Ishikawa (cell line): ENCODE measurements at regions not wholly inside any gene's neighbourhood (a gene's known extent, or its start where the extent isn't known, plus 50 kb on each side); places are given as distances from the start of the nearest gene placed in this dataset.

Experiments used
- CEBPB ChIP-seq: IDR thresholded peaks from 2 replicates; pipeline ENCODE4 v1.6.1; 2012
- CREB1 ChIP-seq: IDR thresholded peaks from 2 replicates; pipeline ENCODE4 v1.6.1; 2012; ENCODE audit warnings: low read depth
- EGR1 ChIP-seq: IDR thresholded peaks from 2 replicates; pipeline ENCODE4 v1.6.1; 2012
- EP300 ChIP-seq: IDR thresholded peaks from 2 replicates; pipeline ENCODE4 v1.6.1; 2012; ENCODE audit warnings: borderline replicate concordance
- FOXM1 ChIP-seq: IDR thresholded peaks from 2 replicates; pipeline ENCODE4 v1.6.1; 2012; ENCODE audit warnings: low read depth, borderline replicate concordance
- MAX ChIP-seq: IDR thresholded peaks from 2 replicates; pipeline ENCODE4 v1.6.1; 2012
- NFIC ChIP-seq: IDR thresholded peaks from 2 replicates; pipeline ENCODE4 v1.6.1; 2012
- RAD21 ChIP-seq: IDR thresholded peaks from 2 replicates; pipeline ENCODE4 v1.6.1; 2012; ENCODE audit warnings: low read depth
- REST ChIP-seq: IDR thresholded peaks from 2 replicates; pipeline ENCODE4 v1.6.1; 2012; ENCODE audit warnings: low read depth, mild to moderate bottlenecking
- TAF1 ChIP-seq: IDR thresholded peaks from 2 replicates; pipeline ENCODE4 v1.6.1; 2012; ENCODE audit warnings: low read depth, mild to moderate bottlenecking
- TCF12 ChIP-seq: IDR thresholded peaks from 2 replicates; pipeline ENCODE4 v1.6.1; 2012; ENCODE audit warnings: low read depth
- TEAD4 ChIP-seq: IDR thresholded peaks from 2 replicates; pipeline ENCODE4 v1.6.1; 2012
- USF1 ChIP-seq: IDR thresholded peaks from 2 replicates; pipeline ENCODE4 v1.6.1; 2012
- YY1 ChIP-seq: IDR thresholded peaks from 2 replicates; pipeline ENCODE4 v1.6.1; 2012; ENCODE audit warnings: low read depth
- ZBTB7A ChIP-seq: IDR thresholded peaks from 2 replicates; pipeline ENCODE4 v1.6.1; 2012; ENCODE audit warnings: low read depth

DNA sequence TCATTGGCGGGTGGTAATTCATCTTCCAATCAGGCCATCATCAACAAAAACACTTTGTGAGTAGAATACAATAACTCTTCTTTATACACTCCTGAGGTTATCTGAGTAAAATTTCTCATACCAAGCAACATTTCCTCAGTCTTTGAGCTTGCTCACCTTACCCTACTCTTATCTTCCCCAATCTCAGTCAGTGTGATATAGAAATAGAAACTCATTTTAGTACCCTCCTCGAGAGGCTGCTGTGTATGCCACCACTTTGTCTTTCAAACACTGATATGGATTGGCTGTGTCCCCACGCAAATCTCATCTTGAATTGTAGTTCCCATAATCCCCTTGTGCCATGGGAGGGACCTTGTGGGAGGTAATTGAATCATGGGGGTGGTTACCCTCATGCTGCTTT is 209.7 kb downstream of the RBM26 start:
- no peak for TF ChIP-seq CREB1
- TF ChIP-seq MAX = no peak
- no peak for TF ChIP-seq EP300
- no peak for TF ChIP-seq CEBPB
- no peak for TF ChIP-seq REST
- no peak for TF ChIP-seq EGR1
- no peak for TF ChIP-seq NFIC
- TF ChIP-seq TEAD4 = no peak
- TF ChIP-seq TAF1 = no peak
- no peak for TF ChIP-seq USF1
- TF ChIP-seq RAD21 = no peak
- TF ChIP-seq FOXM1 = no peak
- TF ChIP-seq ZBTB7A = no peak
- TF ChIP-seq TCF12 = no peak
- no peak for TF ChIP-seq YY1

DNA sequence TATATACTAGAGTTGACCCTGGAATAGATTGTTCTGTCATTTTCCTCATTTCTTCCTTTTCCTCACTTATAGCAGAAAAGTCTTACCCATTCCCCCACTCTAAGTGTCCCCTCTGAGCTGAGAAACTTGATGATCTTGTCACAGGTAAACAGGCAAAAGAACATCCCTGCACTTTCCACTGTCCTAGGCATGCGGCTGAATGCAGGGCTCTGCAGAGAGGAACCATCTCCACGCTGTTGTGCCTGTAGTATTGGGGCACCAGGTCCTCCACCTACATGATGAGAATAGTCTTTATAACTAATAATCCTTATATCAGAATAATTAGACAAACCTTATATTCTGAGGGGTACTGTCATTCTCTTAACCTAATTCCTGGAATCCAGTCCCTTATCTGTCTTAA is 211.3 kb downstream of the RBM26 start:
- TF ChIP-seq RAD21 = no peak
- TF ChIP-seq TEAD4 = no peak
- TF ChIP-seq FOXM1 = no peak
- no peak for TF ChIP-seq YY1
- no peak for TF ChIP-seq MAX
- no peak for TF ChIP-seq EP300
- no peak for TF ChIP-seq TAF1

- TF ChIP-seq CREB1 (no peak), TEAD4 (no peak), EGR1 (no peak), MAX (no peak)
These were observed 211.8 kb downstream of the RBM26 start for GRCh38 chr13:79194272-79194671.

DNA sequence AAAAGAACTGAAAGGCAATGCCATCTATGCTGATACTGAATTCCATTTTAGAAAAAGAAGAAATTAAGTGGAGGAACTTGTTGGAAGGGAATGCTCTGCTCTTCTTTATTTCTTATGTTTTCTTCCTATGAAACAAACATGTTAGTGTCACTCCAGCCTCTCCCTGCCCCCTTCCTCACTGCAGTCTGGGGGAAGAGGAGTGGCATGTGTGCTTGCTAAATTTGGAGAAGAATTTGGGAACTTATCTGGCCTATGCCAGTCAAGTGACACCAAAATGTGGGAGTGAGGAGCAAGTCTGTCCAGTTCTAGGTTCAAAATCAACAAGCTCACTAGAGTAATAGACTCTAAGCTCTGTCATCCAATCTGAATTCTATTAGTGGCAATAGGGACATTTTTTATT is 214.6 kb downstream of the RBM26 start:
- no peak for TF ChIP-seq EGR1
- TF ChIP-seq ZBTB7A = no peak
- TF ChIP-seq MAX = no peak
- no peak for TF ChIP-seq NFIC
- TF ChIP-seq TEAD4 = no peak
- TF ChIP-seq YY1 = no peak
- TF ChIP-seq TCF12 = no peak
- TF ChIP-seq FOXM1 = no peak
- TF ChIP-seq CREB1 = no peak
- no peak for TF ChIP-seq USF1
- TF ChIP-seq TAF1 = no peak

DNA sequence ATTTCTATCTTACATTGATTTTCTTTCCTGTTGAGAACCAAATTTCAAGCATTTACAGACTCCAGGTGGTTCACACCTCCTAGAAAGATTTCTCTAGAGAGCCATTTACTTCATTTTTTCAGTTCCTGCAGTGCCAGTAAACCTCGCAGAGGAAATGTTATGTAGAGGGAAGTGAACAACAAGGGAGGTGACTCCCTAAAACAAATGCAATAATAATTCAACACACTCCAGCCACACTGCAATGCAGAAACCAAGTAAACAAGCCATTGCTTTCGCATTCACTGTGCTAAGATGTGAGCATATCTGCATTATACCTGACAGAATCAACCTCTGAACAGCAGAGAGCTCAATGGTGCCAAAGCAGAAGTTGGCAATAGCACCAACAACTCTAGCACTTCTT is 215.1 kb downstream of the RBM26 start:
- no peak for TF ChIP-seq FOXM1
- no peak for TF ChIP-seq RAD21
- no peak for TF ChIP-seq TAF1
- no peak for TF ChIP-seq CREB1
- no peak for TF ChIP-seq NFIC
- TF ChIP-seq CEBPB = no peak
- TF ChIP-seq EP300 = no peak
- TF ChIP-seq TCF12 = no peak
- no peak for TF ChIP-seq USF1

DNA sequence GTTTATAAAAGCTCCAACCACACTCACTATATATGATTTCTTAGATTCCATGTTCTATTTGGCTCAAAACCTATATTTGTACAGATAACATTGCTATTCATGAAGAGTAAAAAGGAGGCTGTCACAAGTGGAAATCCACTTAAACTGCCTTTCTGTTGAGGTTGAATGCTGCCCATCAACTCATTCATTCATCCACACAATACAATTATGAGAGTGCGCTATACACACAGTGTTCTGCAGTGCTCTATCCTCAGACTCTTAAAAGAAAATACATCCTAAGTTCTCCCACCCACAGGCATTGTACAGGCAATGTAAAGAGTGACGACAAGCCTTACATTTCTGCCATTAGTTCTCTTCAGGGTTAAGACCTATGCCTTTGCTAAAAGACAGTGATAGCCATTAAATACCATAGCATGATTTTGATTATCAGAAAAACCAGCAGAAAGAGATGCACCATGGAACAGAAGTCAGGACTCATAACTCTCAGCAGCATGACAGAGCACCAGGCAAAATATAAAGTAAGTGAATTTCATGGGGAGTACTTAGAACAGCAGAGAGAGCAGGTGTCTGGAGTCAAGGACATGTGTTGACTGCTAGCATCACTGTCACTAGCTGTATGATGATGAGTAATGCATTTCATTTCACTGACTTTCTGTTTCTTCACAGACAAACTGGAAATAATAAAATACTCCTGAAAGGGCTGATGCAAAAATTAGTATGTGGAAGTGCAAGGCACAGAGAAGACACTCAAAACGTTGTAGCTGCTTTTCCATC is 218.0 kb downstream of the RBM26 start:
- TF ChIP-seq TEAD4 (no peak), USF1 (no peak), TCF12 (no peak)

GRCh38 chr13:79185580-79185979 is 220.5 kb downstream of the RBM26 start:
- TF ChIP-seq TAF1 = no peak
- 0 out of 2 replicates have a peak, but pooled peaks have one; percentile 32 for TF ChIP-seq CEBPB
- no peak for TF ChIP-seq ZBTB7A
- no peak for TF ChIP-seq EP300
